ENCODE measurements at regions not wholly inside any gene's neighbourhood (a gene's known extent, or its start where the extent isn't known, plus 50 kb on each side); places are given as distances from the start of the nearest gene placed in this dataset.

DNA sequence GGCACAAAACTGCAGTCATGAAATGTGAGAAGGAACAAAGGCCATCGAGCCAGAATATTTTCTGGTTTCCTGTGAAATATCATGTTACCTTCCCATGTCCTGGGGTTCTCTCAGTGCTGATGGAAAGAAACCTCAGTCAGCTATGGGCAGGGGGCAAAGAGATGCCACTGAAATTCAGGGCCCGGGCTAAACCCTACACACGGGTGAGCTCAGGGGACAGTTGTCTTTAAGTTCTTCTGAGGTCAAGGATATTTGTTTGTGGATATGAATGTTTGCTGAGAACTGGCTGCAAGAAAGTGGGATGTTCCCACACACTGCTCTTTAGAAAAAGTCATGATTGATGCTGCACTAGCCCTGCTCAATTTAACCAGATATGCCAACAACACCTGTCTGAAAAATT lies 187.2 kb downstream of the MEX3B start:
- no peak overlapping the region for H2AFZ ChIP-seq (ENCODE audit: low read depth)
- TF ChIP-seq, protein P1, sequence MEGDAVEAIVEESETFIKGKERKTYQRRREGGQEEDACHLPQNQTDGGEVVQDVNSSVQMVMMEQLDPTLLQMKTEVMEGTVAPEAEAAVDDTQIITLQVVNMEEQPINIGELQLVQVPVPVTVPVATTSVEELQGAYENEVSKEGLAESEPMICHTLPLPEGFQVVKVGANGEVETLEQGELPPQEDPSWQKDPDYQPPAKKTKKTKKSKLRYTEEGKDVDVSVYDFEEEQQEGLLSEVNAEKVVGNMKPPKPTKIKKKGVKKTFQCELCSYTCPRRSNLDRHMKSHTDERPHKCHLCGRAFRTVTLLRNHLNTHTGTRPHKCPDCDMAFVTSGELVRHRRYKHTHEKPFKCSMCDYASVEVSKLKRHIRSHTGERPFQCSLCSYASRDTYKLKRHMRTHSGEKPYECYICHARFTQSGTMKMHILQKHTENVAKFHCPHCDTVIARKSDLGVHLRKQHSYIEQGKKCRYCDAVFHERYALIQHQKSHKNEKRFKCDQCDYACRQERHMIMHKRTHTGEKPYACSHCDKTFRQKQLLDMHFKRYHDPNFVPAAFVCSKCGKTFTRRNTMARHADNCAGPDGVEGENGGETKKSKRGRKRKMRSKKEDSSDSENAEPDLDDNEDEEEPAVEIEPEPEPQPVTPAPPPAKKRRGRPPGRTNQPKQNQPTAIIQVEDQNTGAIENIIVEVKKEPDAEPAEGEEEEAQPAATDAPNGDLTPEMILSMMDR (conservative IDR thresholded peaks at IDR 0.05; ENCODE audit: low read depth, low read length), result no peak
- no peak overlapping the region for H3K4me3 ChIP-seq (IDR thresholded peaks at IDR 0.05; ENCODE audit: insufficient read depth, low read depth, low read length)
- no peak overlapping the region for H3K27ac ChIP-seq
- H3K27me3 ChIP-seq (ENCODE audit: insufficient read depth, low read depth), result no peaks in the 10 kb centered on the region
- H3K4me2 ChIP-seq, result no peak overlapping the region
- H3K4me1 ChIP-seq (ENCODE audit: low read depth, poor library complexity, severe bottlenecking), result no peaks in the 10 kb centered on the region
- no peaks in the 10 kb centered on the region for H4K20me1 ChIP-seq (ENCODE audit: insufficient read depth)
- no peak overlapping the region for H3K9ac ChIP-seq
- no peaks in the 10 kb centered on the region for H3K79me2 ChIP-seq (ENCODE audit: insufficient read depth, low read depth)
- H3K36me3 ChIP-seq (ENCODE audit: insufficient read depth), result no peaks in the 10 kb centered on the region

DNA sequence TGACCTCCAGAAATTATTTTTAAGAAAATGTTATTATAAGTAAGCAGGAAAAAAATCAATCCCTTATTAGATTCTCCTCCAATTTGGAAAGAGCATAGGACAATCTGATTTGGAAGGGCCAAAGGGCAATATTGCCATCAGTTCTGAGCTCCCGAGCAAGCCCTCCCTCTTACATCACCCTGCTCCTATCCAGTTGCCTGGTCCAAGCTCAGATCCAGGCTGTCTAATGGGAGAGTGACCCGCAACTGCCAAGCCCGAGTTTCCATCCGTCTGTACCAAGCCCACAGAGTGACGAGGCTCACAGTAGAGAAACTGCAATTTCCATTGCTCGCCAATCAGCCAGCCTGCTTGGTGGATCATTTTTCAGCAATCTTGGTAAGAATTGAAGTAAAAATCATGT lies 187.7 kb downstream of the MEX3B start:
- H3K4me1 ChIP-seq (ENCODE audit: low read depth, poor library complexity, severe bottlenecking), result no peaks in the 10 kb centered on the region
- H3K79me2 ChIP-seq (ENCODE audit: insufficient read depth, low read depth), result no peaks in the 10 kb centered on the region
- H4K20me1 ChIP-seq (ENCODE audit: insufficient read depth), result no peaks in the 10 kb centered on the region
- no peak overlapping the region for H3K27ac ChIP-seq
- H3K4me2 ChIP-seq, result no peak overlapping the region
- H2AFZ ChIP-seq (ENCODE audit: low read depth), result no peak overlapping the region
- H3K36me3 ChIP-seq (ENCODE audit: insufficient read depth), result no peaks in the 10 kb centered on the region
- TF ChIP-seq, protein P1 (conservative IDR thresholded peaks at IDR 0.05; ENCODE audit: low read depth, low read length), result no peak
- H3K9ac ChIP-seq, result no peak overlapping the region
- no peaks in the 10 kb centered on the region for H3K27me3 ChIP-seq (ENCODE audit: insufficient read depth, low read depth)
- H3K4me3 ChIP-seq (IDR thresholded peaks at IDR 0.05; ENCODE audit: insufficient read depth, low read depth, low read length), result no peak overlapping the region

DNA sequence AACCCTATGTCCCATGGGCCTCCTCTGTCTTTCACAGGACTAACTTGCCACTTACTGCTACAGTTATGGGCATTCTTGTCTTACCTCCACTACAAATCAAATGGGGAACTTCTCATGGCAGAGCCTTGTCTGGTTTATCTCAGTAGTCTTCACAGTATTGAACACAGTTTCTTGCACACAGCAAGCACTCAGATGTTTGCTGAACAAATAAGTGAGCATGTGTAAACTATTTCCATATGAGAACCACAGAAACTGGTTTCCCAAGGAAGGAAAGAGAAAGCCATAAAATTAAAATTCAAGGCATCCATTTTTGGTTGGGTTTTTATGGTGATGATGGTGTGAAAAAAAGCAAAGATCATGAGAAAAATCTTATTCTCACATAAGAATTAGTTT lies 189.2 kb downstream of the MEX3B start:
- TF ChIP-seq, protein P1 (conservative IDR thresholded peaks at IDR 0.05; ENCODE audit: low read depth, low read length), result no peak
- Histone ChIP-seq H3K27ac (no peak overlapping the region), H4K20me1 (ENCODE audit: insufficient read depth) (no peaks in the 10 kb centered on the region), H3K79me2 (ENCODE audit: insufficient read depth, low read depth) (no peaks in the 10 kb centered on the region), H3K4me1 (ENCODE audit: low read depth, poor library complexity, severe bottlenecking) (no peaks in the 10 kb centered on the region), H3K27me3 (ENCODE audit: insufficient read depth, low read depth) (no peaks in the 10 kb centered on the region), H3K4me3 (IDR thresholded peaks at IDR 0.05; ENCODE audit: insufficient read depth, low read depth, low read length) (no peak overlapping the region), H3K36me3 (ENCODE audit: insufficient read depth) (no peaks in the 10 kb centered on the region), H3K9ac (no peak overlapping the region), H2AFZ (ENCODE audit: low read depth) (no peak overlapping the region), H3K4me2 (no peak overlapping the region)

DNA sequence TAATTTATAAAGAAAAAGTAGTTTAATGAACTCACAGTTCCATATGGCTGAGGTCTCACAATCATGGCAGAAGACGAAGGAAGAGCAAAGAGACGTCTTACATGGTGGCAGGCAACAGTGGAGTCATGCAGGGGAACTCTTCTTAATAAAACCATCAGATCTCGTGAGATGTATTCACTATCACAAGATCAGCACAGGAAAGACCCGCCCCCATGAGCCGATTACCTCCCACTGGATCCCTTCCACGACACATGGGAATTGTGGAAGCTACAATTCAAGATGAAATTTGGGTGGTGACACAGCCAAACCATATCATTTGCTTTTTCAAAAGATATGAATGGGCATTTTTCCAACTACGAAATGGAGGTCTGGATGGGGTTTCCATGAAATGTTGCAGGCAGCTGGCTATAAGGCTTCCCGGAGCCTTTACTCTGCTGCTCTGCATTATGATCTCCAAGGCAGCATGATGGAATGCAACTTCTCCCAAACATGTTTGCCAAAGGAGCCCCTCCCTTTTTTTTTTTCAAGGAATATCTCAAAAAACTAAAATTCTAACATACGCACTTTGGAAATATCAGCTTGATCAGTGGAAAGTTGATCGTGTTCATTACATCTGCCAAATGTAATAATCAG lies 189.7 kb downstream of the MEX3B start:
- H4K20me1 ChIP-seq (ENCODE audit: insufficient read depth), result no peaks in the 10 kb centered on the region
- H3K36me3 ChIP-seq (ENCODE audit: insufficient read depth), result no peaks in the 10 kb centered on the region
- no peak overlapping the region for H3K4me3 ChIP-seq (IDR thresholded peaks at IDR 0.05; ENCODE audit: insufficient read depth, low read depth, low read length)
- H2AFZ ChIP-seq (ENCODE audit: low read depth), result no peak overlapping the region
- H3K27ac ChIP-seq, result no peak overlapping the region
- no peaks in the 10 kb centered on the region for H3K79me2 ChIP-seq (ENCODE audit: insufficient read depth, low read depth)
- H3K9ac ChIP-seq, result no peak overlapping the region
- no peaks in the 10 kb centered on the region for H3K4me1 ChIP-seq (ENCODE audit: low read depth, poor library complexity, severe bottlenecking)
- H3K27me3 ChIP-seq (ENCODE audit: insufficient read depth, low read depth), result no peaks in the 10 kb centered on the region
- TF ChIP-seq, protein P1 (conservative IDR thresholded peaks at IDR 0.05; ENCODE audit: low read depth, low read length), result no peak
- no peak overlapping the region for H3K4me2 ChIP-seq

Data from KMS-11 (cell line).